Keratinocyte (primary cell): ENCODE measurements at regions not wholly inside any gene's neighbourhood (a gene's known extent, or its start where the extent isn't known, plus 50 kb on each side); places are given as distances from the start of the nearest gene placed in this dataset.

Experiments
- CTCF ChIP-seq, 3 experiments: IDR thresholded peaks in 1 of 3; conservative IDR thresholded peaks in 1 of 3; optimal IDR thresholded peaks in 1 of 3; 2 replicates in 2 of 3; 3 replicates in 1 of 3; pipeline versions ENCODE3 to v1.5.1; 2011; ENCODE audit warnings: low read length in 3 of 3, mild to moderate bottlenecking in 3 of 3, moderate library complexity in 2 of 3, control low read depth in 1 of 3, inconsistent platforms in 1 of 3; ENCODE audit not compliant: insufficient read depth in 2 of 3; ENCODE audit errors: extremely low read depth in 1 of 3
- EZH2 ChIP-seq: IDR thresholded peaks from one replicate; pipeline ENCODE4 v1.6.1; 2012; ENCODE audit warnings: inconsistent platforms, mild to moderate bottlenecking, low read length, moderate library complexity

- TF ChIP-seq CTCF (optimal IDR thresholded peaks at IDR 0.05 in 1 of 3, IDR thresholded peaks at IDR 0.05 in 1 of 3, conservative IDR thresholded peaks at IDR 0.05 in 1 of 3; ENCODE audit: extremely low read depth in 1 of 3, insufficient read depth in 2 of 3, low read length in 3 of 3) (no peak), EZH2 (no peak)
Measured at GRCh38 chr1:36656838-36657237, 174.1 kb upstream of the CSF3R start.
